Astrocyte of the cerebellum (primary cell): ENCODE measurements at regions not wholly inside any gene's neighbourhood (a gene's known extent, or its start where the extent isn't known, plus 50 kb on each side); places are given as distances from the start of the nearest gene placed in this dataset.

ENCODE experiments used
- DNase-seq: peaks from one replicate; pipeline ENCODE4 v3.0.0-alpha.2; 2011; ENCODE audit warnings: low read depth
- H3K4me3 ChIP-seq: 2 replicates; pipeline ENCODE4 v1.5.1; 2011; ENCODE audit warnings: mild to moderate bottlenecking, low read depth, low read length, moderate library complexity
- in situ Hi-C: cut with HindIII; loops from 2 replicates; pipeline ENCODE4 v1.10.0; 2017; ENCODE audit warnings: low sequenced_read_pairs
- TF ChIP-seq, protein P1 (sequence below): IDR thresholded peaks from 2 replicates; pipeline ENCODE4 v1.5.1; 2012; ENCODE audit warnings: low read length, low read depth, moderate library complexity, mild to moderate bottlenecking; ENCODE audit errors: missing control alignments

- no peak overlapping the region for H3K4me3 ChIP-seq
- TF ChIP-seq, protein P1, sequence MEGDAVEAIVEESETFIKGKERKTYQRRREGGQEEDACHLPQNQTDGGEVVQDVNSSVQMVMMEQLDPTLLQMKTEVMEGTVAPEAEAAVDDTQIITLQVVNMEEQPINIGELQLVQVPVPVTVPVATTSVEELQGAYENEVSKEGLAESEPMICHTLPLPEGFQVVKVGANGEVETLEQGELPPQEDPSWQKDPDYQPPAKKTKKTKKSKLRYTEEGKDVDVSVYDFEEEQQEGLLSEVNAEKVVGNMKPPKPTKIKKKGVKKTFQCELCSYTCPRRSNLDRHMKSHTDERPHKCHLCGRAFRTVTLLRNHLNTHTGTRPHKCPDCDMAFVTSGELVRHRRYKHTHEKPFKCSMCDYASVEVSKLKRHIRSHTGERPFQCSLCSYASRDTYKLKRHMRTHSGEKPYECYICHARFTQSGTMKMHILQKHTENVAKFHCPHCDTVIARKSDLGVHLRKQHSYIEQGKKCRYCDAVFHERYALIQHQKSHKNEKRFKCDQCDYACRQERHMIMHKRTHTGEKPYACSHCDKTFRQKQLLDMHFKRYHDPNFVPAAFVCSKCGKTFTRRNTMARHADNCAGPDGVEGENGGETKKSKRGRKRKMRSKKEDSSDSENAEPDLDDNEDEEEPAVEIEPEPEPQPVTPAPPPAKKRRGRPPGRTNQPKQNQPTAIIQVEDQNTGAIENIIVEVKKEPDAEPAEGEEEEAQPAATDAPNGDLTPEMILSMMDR, result no peak
- no peak for DNase-seq
- in situ Hi-C loops, result no loop called here
These were observed 164.5 kb upstream of the TPM1 start for GRCh38 chr15:62878070-62878469.

- TF ChIP-seq, protein P1, result no peak
- no peak for DNase-seq
- no peak overlapping the region for H3K4me3 ChIP-seq
- in situ Hi-C loops, result loop anchor here (10.0 kb wide), 1 partner anchor 165 kb away; the partner anchor contains the start of gene TPM1
These were observed 162.8 kb upstream of the TPM1 start for GRCh38 chr15:62879770-62880169.

- in situ Hi-C loops, result loop anchor here (10.0 kb wide), 1 partner anchor 165 kb away; the partner anchor contains the start of gene TPM1
- H3K4me3 ChIP-seq, result no peak overlapping the region
- no peak for DNase-seq
- TF ChIP-seq, protein P1, result no peak
These were observed 162.3 kb upstream of the TPM1 start for GRCh38 chr15:62880278-62880677.

DNA sequence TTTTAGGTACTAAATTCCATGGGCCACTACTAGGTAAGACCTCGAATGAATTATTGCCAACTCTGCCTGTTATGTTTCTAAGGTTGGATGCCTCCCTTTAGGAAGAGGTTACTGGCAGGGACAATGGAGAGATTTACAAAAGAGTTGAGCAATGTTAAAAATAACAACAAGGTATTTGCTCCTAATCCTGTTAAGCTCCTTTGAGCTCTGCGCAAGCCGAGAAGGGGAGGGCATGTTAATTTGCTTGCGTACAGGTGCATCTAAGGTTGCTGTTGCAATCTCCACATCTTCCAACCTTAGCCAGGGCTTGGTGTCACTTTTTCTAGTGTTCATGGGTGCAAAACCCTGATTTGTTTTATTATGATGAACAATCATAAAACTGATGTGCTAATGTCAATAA lies 161.5 kb upstream of the TPM1 start:
- no peak overlapping the region for H3K4me3 ChIP-seq
- in situ Hi-C loops, result loop anchor here (10.0 kb wide), 1 partner anchor 164 kb away; the partner anchor contains the start of gene TPM1
- TF ChIP-seq, protein P1, result no peak
- no peak for DNase-seq

- TF ChIP-seq, protein P1, result no peak
- in situ Hi-C loops, result loop anchor here (10.0 kb wide), 1 partner anchor 161 kb away; the partner anchor contains the start of gene TPM1
- H3K4me3 ChIP-seq, result no peak overlapping the region
- DNase-seq, result no peak
These were observed 158.5 kb upstream of the TPM1 start for GRCh38 chr15:62883938-62884479.

GRCh38 chr15:62886431-62887071 lies 156.0 kb upstream of the TPM1 start:
- in situ Hi-C loops, result loop anchor here (10.0 kb wide), 1 partner anchor 158 kb away; the partner anchor contains the start of gene TPM1
- TF ChIP-seq, protein P1, result peak; percentile 13
- DNase-seq, result peak; percentile 70
- H3K4me3 ChIP-seq, result peak overlapping the region; percentile 17
